ENCODE measurements at regions not wholly inside any gene's neighbourhood (a gene's known extent, or its start where the extent isn't known, plus 50 kb on each side); places are given as distances from the start of the nearest gene placed in this dataset.

- TF ChIP-seq YY1 (IDR thresholded peaks at IDR 0.05; ENCODE audit: insufficient read depth, insufficient read length): no peak
- TF ChIP-seq SUZ12 (IDR thresholded peaks at IDR 0.05; ENCODE audit: extremely low read depth, insufficient read depth, insufficient read length): no peak
Measured at GRCh38 chr16:26744430-26744829, 322.3 kb upstream of the C16orf82 start.

Data from NT2/D1 (cell line).